H1 (cell line): ENCODE measurements at regions not wholly inside any gene's neighbourhood (a gene's known extent, or its start where the extent isn't known, plus 50 kb on each side); places are given as distances from the start of the nearest gene placed in this dataset.
"Not testable (repeated sequence)": the region's sequence is repeated elsewhere in the genome, so short reads cannot be mapped to it uniquely, and the experiment has no call there.

ENCODE experiments used
- BCL11A ChIP-seq, 2 experiments: IDR thresholded peaks; one replicate each; pipeline ENCODE4 v1.6.1; 2011; ENCODE audit warnings: low read depth in 2 of 2, low read length in 2 of 2, mild to moderate bottlenecking in 2 of 2
- CEBPB ChIP-seq: IDR thresholded peaks from 2 replicates; pipeline ENCODE4 v1.6.1; 2012; ENCODE audit warnings: low read depth, low read length
- CTCF ChIP-seq, 3 experiments: IDR thresholded peaks; 1 replicate in 2 of 3; 2 replicates in 1 of 3; pipeline versions ENCODE4 v1.5.1 to v1.6.1; 2011; ENCODE audit warnings: low read length in 3 of 3, mild to moderate bottlenecking in 3 of 3, inconsistent platforms in 2 of 3, low read depth in 1 of 3, moderate library complexity in 1 of 3; ENCODE audit not compliant: insufficient read depth in 1 of 3; ENCODE audit errors: control extremely low read depth in 1 of 3
- EP300 ChIP-seq, 2 experiments: IDR thresholded peaks; 1 replicate in 1 of 2; 2 replicates in 1 of 2; pipeline ENCODE4 v1.6.1; 2011 to 2012; ENCODE audit warnings: low read depth in 2 of 2, low read length in 2 of 2, mild to moderate bottlenecking in 2 of 2, borderline replicate concordance in 1 of 2, inconsistent platforms in 1 of 2, moderate library complexity in 1 of 2
- EZH2 ChIP-seq: fragments of 200-600 bp; sonication (generic); IDR thresholded peaks from 2 replicates; pipeline ENCODE4 v1.7.1; 2012; ENCODE audit warnings: low read depth, mild to moderate bottlenecking, moderate library complexity, low read length, inconsistent platforms; ENCODE audit not compliant: severe bottlenecking
- JUND ChIP-seq: IDR thresholded peaks from 2 replicates; pipeline ENCODE4 v1.6.1; 2011; ENCODE audit warnings: mild to moderate bottlenecking, improper control_type of control experiment, low read length
- MAX ChIP-seq: IDR thresholded peaks from 2 replicates; pipeline ENCODE4 v1.6.1; 2012; ENCODE audit warnings: inconsistent platforms
- NRF1 ChIP-seq: IDR thresholded peaks from 2 replicates; pipeline ENCODE4 v1.6.1; 2011; ENCODE audit warnings: mild to moderate bottlenecking, low read depth, low read length, improper control_type of control experiment
- POLR2A ChIP-seq, 2 experiments: IDR thresholded peaks; 1 replicate in 1 of 2; 2 replicates in 1 of 2; pipeline ENCODE4 v1.6.1; 2011; ENCODE audit warnings: low read depth in 2 of 2, low read length in 2 of 2, mild to moderate bottlenecking in 2 of 2; ENCODE audit errors: control extremely low read depth in 1 of 2
- POLR2AphosphoS5 ChIP-seq: IDR thresholded peaks from 2 replicates; pipeline ENCODE4 v1.6.1; 2011; ENCODE audit warnings: low read depth, low read length
- RFX5 ChIP-seq: IDR thresholded peaks from 2 replicates; pipeline ENCODE4 v1.6.1; 2011; ENCODE audit warnings: low read depth, low read length, improper control_type of control experiment, borderline replicate concordance
- SP1 ChIP-seq: IDR thresholded peaks from 2 replicates; pipeline ENCODE4 v1.6.1; 2011; ENCODE audit warnings: low read depth, low read length
- SP4 ChIP-seq: IDR thresholded peaks from 2 replicates; pipeline ENCODE4 v1.6.1; 2012; ENCODE audit warnings: low read length, inconsistent platforms
- YY1 ChIP-seq: IDR thresholded peaks from 2 replicates; pipeline ENCODE4 v1.6.1; 2011; ENCODE audit warnings: low read depth, mild to moderate bottlenecking, low read length

- not testable (repeated sequence) for TF ChIP-seq NRF1; EZH2; EP300 (IDR thresholded peaks at IDR 0.05; ENCODE audit: borderline replicate concordance in 1 of 2, low read depth in 2 of 2, low read length in 2 of 2); RFX5; YY1; POLR2A (IDR thresholded peaks at IDR 0.05; ENCODE audit: control extremely low read depth in 1 of 2, low read depth in 2 of 2, low read length in 2 of 2); BCL11A (IDR thresholded peaks at IDR 0.05; ENCODE audit: low read depth in 2 of 2, low read length in 2 of 2); CEBPB; SP1; CTCF (IDR thresholded peaks at IDR 0.05; ENCODE audit: control extremely low read depth in 1 of 3, insufficient read depth in 1 of 3, low read depth in 1 of 3, low read length in 3 of 3); SP4; POLR2AphosphoS5; MAX; JUND
Observed at GRCh38 chr2:110373519-110373918, 99.1 kb downstream of the LIMS4 start.
